Body of pancreas (tissue), 4 donors: ENCODE measurements at regions not wholly inside any gene's neighbourhood (a gene's known extent, or its start where the extent isn't known, plus 50 kb on each side); places are given as distances from the start of the nearest gene placed in this dataset.

Source experiments
- CTCF ChIP-seq, 7 experiments: fragments of 450-650 bp in 4 of 7; fragments of 200-600 bp in 3 of 7; sonication (generic) in 3 of 7; IDR thresholded peaks; one replicate each; pipeline ENCODE4 v1.5.1; 2016 to 2019; ENCODE audit warnings: antibody characterized with exemption in 7 of 7
- POLR2A ChIP-seq, 3 donors: fragments of 450-650 bp; IDR thresholded peaks; one replicate each; pipeline ENCODE4 v1.6.1; 2016; ENCODE audit warnings: antibody characterized with exemption in 3 of 3, mild to moderate bottlenecking in 2 of 3

GRCh38 chr7:35499226-35499625, 195.7 kb downstream of the HERPUD2 start:
- TF ChIP-seq CTCF (IDR thresholded peaks at IDR 0.05) (no peak), POLR2A (IDR thresholded peaks at IDR 0.05) (no peak)
